Stimulated activated CD8-positive, alpha-beta memory T cell treated with anti-CD3 and anti-CD28 coated beads, Interleukin-2, amount 100 ng/mL, for 48 hours (primary cell): ENCODE measurements at regions not wholly inside any gene's neighbourhood (a gene's known extent, or its start where the extent isn't known, plus 50 kb on each side); places are given as distances from the start of the nearest gene placed in this dataset.

ENCODE experiments used
- DNase-seq, 2 donors: peaks; one replicate each; pipeline ENCODE4 v3.0.0-alpha.2; 2020; ENCODE audit warnings: low read depth in 2 of 2

DNA sequence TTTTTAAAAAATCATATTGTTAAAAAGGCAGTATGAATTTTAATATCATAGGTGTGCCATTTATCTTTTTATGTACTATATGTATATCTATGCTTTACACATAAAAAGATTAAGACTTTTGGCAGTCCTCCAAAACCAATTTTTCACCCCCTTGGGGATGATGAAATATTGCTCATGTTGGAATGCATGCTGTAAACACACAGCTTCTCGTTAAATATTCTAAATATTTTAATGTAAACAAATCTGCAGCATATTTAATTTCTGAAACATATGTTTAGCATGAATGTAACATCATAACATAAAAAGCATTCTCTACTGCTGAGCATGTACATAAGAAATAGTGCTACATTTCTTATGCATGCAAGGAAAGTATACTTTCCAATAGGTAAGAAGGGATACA lies 484.3 kb upstream of the LRATD1 start:
- DNase-seq, result no peak

- DNase-seq, result no peak
These were observed 474.7 kb upstream of the LRATD1 start for GRCh38 chr2:14157816-14158215.

GRCh38 chr2:14180333-14180732 lies 452.2 kb upstream of the LRATD1 start:
- DNase-seq, result no peak

DNA sequence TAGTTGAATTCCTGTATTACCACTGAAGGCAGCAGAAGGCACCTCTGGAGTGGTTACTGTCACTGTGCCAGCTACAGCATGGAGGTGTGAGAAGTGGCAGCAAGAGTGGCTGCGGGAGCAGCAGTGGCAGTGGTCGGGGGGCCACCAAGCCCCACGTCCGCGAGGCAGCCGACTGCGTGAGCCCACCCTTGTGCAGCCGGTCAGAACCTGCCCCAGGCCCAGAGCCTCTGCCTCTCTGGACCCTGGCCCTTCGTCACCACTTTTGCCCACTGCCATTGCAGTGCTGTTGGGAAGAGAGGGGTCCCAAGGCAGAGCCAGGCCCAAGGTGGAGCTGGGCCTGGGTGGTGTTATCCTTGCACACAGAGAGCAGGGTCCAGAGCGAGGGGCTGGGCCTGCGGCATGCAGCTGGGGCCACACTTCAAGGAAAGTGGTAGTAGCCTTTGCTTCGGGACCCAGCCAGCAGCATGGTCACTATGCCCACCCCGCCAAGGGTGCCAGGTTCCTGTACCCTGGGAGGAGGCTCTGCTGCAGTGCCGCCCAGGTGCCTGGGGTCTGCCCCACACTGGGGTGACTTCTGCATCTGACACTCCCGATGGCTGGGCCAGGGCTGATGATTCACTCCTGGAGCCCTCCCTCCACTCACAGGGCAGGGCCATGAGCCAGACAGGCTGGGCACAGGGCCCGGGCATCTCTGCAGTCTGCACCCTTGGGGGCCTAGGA lies 450.1 kb upstream of the LRATD1 start:
- DNase-seq, result no peak

GRCh38 chr2:14185906-14186305 lies 446.6 kb upstream of the LRATD1 start:
- no peak for DNase-seq

DNA sequence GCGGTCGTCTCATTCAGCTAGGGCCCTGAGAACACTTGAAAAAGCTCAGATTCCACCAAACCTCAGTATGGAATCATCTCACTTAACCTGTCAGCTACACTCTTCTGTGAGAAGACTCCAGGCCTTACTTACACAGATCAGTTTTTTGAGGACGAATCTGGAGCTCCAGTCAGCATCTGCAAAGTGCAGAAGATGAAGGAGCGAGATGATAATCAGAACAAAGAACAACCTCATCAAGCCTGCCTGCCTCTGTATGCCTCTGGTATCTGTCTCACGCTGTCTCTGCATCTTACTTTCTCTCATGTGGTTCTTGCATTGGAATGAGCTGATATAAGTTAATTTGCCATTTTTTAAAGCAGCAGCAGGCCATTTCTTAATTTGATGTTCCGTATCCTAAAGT lies 444.1 kb upstream of the LRATD1 start:
- no peak for DNase-seq

- no peak for DNase-seq
These were observed 442.6 kb upstream of the LRATD1 start for GRCh38 chr2:14189929-14190328.

DNA sequence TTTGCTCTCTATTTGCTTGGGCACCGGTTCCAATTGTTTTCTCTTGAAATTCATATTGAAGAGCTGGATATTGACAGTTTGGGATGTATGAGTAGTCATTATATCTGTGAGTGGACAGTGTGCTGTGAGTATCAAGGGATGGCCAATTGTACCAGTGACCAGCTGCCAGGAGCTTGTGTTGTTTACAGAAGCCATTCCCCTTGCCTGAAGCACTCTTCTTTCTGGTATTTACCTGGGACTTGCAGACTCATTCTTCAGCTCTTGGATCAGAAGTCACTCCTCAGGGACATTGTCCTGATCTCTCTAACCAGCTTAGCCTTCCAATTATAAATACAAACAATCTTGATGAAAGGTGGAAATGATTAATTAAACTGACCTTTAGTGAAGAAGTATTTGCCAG lies 438.3 kb upstream of the LRATD1 start:
- no peak for DNase-seq

- no peak for DNase-seq
These were observed 435.2 kb upstream of the LRATD1 start for GRCh38 chr2:14197293-14197692.

- DNase-seq, result no peak
These were observed 433.5 kb upstream of the LRATD1 start for GRCh38 chr2:14199040-14199439.

GRCh38 chr2:14219306-14219705 lies 413.2 kb upstream of the LRATD1 start:
- DNase-seq, result no peak

- DNase-seq, result no peak
These were observed 412.4 kb upstream of the LRATD1 start for GRCh38 chr2:14220101-14220500.

DNA sequence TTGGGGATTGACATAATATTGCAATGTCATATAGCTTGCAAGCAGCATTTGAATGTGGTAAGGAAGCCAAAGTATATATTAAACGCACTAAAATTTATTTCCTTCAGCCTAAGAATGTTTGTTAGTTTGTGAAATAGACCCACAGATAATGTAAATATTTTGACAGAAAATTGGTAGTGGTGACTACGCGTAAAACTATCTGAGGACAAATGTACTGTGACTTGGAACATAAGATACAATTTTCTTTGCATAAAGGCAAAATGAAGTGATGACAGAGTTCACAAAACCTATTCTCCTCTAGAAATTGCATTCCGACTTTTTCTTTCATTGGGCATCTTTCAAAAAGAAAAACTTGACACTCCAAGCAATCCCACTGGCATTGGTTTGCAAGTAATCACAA lies 411.1 kb upstream of the LRATD1 start:
- DNase-seq, result no peak

DNA sequence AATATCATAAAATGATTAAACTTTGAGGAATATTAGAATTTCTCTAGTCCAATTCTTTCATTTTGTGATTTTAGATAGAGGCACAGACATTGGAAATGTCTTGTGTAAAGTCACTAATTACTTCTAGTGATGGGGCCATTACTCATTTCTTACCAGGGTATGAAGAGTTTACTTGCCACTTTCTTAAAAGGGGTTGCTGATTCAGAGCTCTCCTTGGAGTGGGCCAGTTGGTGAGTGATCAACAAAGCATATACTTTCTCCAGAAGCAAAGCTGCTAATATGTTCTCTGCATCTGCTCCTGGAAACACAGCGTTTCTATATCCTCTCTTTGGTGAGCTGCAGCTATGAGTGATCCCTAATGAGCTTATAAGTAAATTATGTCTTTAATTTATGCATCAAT lies 408.9 kb upstream of the LRATD1 start:
- no peak for DNase-seq

GRCh38 chr2:14231391-14231898 lies 401.1 kb upstream of the LRATD1 start:
- no peak for DNase-seq

GRCh38 chr2:14232217-14232616 lies 400.3 kb upstream of the LRATD1 start:
- no peak for DNase-seq

- DNase-seq, result no peak
These were observed 397.6 kb upstream of the LRATD1 start for GRCh38 chr2:14234911-14235310.

- no peak for DNase-seq
These were observed 396.9 kb upstream of the LRATD1 start for GRCh38 chr2:14235667-14236066.

GRCh38 chr2:14237902-14238301 lies 394.6 kb upstream of the LRATD1 start:
- DNase-seq, result no peak

- no peak for DNase-seq
These were observed 392.9 kb upstream of the LRATD1 start for GRCh38 chr2:14239605-14240004.

- DNase-seq, result no peak
These were observed 391.6 kb upstream of the LRATD1 start for GRCh38 chr2:14240868-14241267.

DNA sequence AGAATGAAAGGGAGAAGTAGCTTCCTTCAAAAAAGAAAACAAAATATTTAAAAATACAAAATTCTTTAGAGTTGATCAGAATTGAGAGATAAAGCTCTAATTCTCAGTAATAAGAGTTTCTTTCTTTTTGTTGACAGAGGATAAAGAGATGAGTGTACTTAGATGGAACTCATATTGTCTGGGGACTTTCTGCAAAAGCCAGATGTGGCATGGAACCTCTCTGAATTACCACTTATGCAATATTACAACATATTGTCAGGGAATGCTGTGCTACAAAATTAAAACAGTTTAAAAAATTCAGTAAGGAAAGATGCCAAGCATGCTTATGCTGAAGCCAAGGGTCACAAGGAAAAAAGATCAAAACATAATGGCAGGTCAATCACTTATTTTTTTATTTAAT lies 386.6 kb upstream of the LRATD1 start:
- DNase-seq, result no peak

DNA sequence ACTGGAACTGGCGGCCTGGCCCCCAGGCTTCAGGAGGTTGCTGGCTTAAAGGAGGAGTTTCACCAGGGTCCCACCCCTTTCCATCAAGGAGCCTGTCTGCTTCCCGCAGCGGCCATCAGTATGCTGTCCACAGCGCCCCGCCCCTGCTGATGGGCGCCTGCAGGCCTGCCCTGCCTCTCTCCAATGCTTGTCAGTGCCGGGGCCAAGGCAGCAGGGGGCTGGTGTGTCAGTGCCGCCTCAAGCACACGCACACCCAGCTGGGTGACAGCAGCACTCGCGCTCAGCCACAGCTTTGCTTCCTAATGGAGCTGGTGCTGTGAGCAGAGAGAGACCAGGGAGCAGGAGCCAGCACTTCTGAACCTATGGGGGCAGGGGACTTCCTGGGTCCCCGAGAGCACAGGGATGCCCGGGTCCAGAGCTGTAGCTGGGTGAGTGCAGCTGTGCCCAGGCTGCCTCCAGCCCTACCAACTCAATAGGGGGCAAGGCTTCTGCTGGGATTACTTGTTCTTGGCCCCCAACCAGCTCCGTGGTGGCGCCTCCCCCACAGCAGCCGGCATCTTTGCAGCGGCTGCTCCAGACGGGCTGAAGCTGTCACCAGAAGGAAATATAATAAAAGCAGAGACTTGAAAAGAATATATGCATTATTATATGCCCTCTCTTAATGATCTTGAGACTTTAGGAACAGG lies 377.2 kb upstream of the LRATD1 start:
- no peak for DNase-seq
